Osteocyte (in vitro differentiated cells): ENCODE measurements at regions not wholly inside any gene's neighbourhood (a gene's known extent, or its start where the extent isn't known, plus 50 kb on each side); places are given as distances from the start of the nearest gene placed in this dataset.

ENCODE experiments used
- DNase-seq: peaks from one replicate; pipeline ENCODE4 v3.0.0; 2021; ENCODE audit warnings: mixed read lengths; ENCODE audit not compliant: unreplicated experiment; ENCODE audit errors: extremely low spot score
- H3K27ac Mint-ChIP-seq: one replicate; pipeline ENCODE4 v1.8.0; 2021; ENCODE audit warnings: mild to moderate bottlenecking, mixed read lengths; ENCODE audit not compliant: unreplicated experiment
- H3K27me3 Mint-ChIP-seq: one replicate; pipeline ENCODE4 v1.8.0; 2021; ENCODE audit warnings: mixed read lengths; ENCODE audit not compliant: unreplicated experiment
- H3K36me3 Mint-ChIP-seq: one replicate; pipeline ENCODE4 v1.8.0; 2021; ENCODE audit warnings: mixed read lengths; ENCODE audit not compliant: unreplicated experiment
- H3K4me1 Mint-ChIP-seq: one replicate; pipeline ENCODE4 v1.8.0; 2021; ENCODE audit warnings: mixed read lengths; ENCODE audit not compliant: unreplicated experiment
- H3K4me3 Mint-ChIP-seq: one replicate; pipeline ENCODE4 v1.8.0; 2021; ENCODE audit warnings: mild to moderate bottlenecking, moderate library complexity, mixed read lengths; ENCODE audit not compliant: unreplicated experiment
- H3K9me3 Mint-ChIP-seq: one replicate; pipeline ENCODE4 v1.8.0; 2021; ENCODE audit warnings: mixed read lengths; ENCODE audit not compliant: unreplicated experiment
- TF ChIP-seq, protein P1 (sequence below): fragments of 200-600 bp; sonication (generic); IDR thresholded peaks from 2 replicates; pipeline ENCODE4 v1.5.0; 2021; ENCODE audit warnings: antibody characterized with exemption, mild to moderate bottlenecking, moderate library complexity

DNA sequence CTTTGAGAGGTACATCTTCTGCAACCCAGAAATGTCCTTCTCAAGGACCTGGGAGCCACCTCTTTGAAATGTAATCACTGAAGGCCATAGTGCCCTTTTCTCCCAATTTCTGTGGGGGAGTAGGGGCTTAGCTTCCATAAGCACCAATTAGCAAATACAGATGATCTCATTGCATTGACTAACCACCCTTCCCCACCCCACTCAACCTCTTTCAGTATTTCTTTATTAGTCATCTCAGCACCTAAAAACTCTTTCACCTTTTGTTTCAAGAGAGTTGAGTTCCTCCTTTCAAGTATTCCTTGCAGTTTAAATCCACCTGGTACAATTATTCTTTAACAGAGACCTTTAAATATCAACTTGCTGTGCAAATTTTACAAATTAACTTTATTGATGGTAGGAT, 1011.8 kb upstream of the CDH2 start:
- H3K9me3 Mint-ChIP-seq: peaks cover 3% of the 10 kb centered on the region
- no peak overlapping the region for H3K27ac Mint-ChIP-seq
- TF ChIP-seq, protein P1, sequence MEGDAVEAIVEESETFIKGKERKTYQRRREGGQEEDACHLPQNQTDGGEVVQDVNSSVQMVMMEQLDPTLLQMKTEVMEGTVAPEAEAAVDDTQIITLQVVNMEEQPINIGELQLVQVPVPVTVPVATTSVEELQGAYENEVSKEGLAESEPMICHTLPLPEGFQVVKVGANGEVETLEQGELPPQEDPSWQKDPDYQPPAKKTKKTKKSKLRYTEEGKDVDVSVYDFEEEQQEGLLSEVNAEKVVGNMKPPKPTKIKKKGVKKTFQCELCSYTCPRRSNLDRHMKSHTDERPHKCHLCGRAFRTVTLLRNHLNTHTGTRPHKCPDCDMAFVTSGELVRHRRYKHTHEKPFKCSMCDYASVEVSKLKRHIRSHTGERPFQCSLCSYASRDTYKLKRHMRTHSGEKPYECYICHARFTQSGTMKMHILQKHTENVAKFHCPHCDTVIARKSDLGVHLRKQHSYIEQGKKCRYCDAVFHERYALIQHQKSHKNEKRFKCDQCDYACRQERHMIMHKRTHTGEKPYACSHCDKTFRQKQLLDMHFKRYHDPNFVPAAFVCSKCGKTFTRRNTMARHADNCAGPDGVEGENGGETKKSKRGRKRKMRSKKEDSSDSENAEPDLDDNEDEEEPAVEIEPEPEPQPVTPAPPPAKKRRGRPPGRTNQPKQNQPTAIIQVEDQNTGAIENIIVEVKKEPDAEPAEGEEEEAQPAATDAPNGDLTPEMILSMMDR: no peak
- H3K4me1 Mint-ChIP-seq: peaks cover 6% of the 10 kb centered on the region
- no peaks in the 10 kb centered on the region for H3K27me3 Mint-ChIP-seq
- H3K36me3 Mint-ChIP-seq: no peaks in the 10 kb centered on the region
- DNase-seq: no peak
- no peak overlapping the region for H3K4me3 Mint-ChIP-seq

DNA sequence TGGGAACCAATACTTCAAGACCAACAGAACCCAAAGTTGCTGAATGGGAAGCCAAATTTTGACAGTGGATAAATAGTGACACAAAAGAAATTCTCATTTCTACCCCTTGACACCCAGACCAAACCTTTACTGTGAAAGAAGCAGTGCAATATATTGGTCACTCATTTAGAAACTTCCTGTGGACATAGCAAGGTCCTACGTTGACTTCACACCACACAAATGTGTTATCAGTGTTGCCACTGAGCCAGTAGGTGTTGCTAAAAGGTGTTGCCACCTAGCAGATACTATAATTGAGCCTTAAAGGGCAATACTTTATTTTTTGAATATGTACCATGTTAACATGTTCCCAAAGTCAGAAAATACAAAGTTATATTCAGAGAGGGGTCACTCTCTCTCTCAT, 1008.9 kb upstream of the CDH2 start:
- Mint-ChIP-seq H3K27ac (no peak overlapping the region), H3K36me3 (no peaks in the 10 kb centered on the region), H3K9me3 (peaks cover 3% of the 10 kb centered on the region), H3K4me3 (no peak overlapping the region), H3K4me1 (peaks cover 17% of the 10 kb centered on the region), H3K27me3 (no peaks in the 10 kb centered on the region)
- DNase-seq: no peak
- TF ChIP-seq, protein P1: no peak

DNA sequence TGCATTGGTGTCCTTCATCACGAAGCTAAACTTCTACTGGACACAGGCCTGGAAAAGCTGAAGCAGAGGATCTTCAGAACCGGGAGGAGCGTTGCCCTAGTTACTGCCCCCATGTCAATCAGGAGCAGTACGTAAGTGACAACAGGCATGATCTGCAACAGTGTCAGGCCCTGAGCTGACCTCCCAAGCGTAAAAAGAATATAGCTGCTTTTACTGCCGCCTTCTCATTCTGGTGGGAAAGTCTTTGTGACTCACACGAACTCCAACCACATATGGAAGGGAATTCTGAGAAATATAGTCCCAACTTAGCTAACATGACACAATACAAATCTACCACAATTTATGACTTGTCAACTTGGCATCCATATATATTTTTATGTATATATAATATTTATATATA, 1007.7 kb upstream of the CDH2 start:
- no peak for DNase-seq
- peaks cover 23% of the 10 kb centered on the region for H3K4me1 Mint-ChIP-seq
- H3K36me3 Mint-ChIP-seq: no peaks in the 10 kb centered on the region
- TF ChIP-seq, protein P1: no peak
- H3K9me3 Mint-ChIP-seq: peaks cover 3% of the 10 kb centered on the region
- no peak overlapping the region for H3K27ac Mint-ChIP-seq
- H3K4me3 Mint-ChIP-seq: no peak overlapping the region
- no peaks in the 10 kb centered on the region for H3K27me3 Mint-ChIP-seq

DNA sequence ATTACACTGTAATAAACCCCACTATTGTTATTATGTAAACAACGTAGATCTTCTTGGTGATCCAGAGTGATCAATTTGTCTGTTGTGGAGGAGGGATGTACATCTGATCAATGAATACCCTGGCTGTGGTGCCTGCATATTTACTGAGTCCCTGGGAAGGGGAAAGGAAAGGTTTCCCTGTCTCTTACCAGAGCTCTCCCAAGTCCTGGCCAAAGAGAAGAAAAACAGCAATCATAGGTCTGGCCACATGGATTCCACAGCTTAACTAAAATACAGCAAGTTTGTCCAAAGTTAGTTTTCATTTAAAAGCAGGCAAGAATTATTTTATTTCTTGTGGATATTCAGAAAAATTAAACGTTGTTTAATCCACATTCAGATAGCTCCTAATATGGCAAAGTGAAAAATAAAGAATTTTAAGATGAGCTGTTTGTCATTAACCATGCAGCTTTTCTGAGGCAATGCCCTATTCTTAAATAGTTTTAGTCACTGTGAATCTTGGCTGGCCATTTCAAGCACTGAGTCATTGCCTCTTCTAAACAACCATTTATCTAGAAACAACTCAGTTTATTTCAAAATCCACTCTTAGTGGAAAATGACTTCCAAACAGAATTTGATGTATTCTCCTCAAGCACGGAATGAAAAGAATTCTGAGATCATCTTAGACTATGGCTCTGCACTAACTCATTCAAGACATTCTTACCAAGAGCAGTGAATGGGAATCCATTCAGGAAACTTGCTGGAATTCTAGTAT, 1004.4 kb upstream of the CDH2 start:
- no peak for DNase-seq
- Mint-ChIP-seq H3K36me3 (no peaks in the 10 kb centered on the region), H3K4me1 (peaks cover 25% of the 10 kb centered on the region), H3K9me3 (no peaks in the 10 kb centered on the region), H3K4me3 (no peak overlapping the region), H3K27ac (peak overlapping the region; percentile 89), H3K27me3 (no peaks in the 10 kb centered on the region)
- TF ChIP-seq, protein P1: no peak

DNA sequence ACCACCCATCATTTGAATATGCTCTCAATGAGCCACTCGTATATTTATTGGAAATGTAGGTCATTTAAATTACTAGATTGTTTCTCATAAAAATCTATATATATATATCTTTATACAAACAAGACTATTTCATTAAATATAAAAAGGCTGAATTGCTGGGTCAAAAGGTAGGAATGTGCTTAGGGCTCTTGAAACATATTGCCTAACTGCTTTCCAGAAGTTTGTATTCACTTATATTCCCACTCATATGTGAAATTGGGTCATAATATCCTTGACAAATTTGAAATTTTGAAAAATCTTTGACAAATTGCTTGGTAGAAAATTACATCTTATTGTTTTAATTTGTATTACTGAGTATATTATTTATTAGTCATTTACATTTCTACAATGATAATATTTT, 999.8 kb upstream of the CDH2 start:
- peaks cover 23% of the 10 kb centered on the region for H3K4me1 Mint-ChIP-seq
- no peaks in the 10 kb centered on the region for H3K36me3 Mint-ChIP-seq
- no peaks in the 10 kb centered on the region for H3K9me3 Mint-ChIP-seq
- TF ChIP-seq, protein P1: no peak
- H3K27ac Mint-ChIP-seq: no peak overlapping the region
- no peak for DNase-seq
- H3K4me3 Mint-ChIP-seq: no peak overlapping the region
- no peaks in the 10 kb centered on the region for H3K27me3 Mint-ChIP-seq
